Smooth muscle cell (in vitro differentiated cells): ENCODE measurements at regions not wholly inside any gene's neighbourhood (a gene's known extent, or its start where the extent isn't known, plus 50 kb on each side); places are given as distances from the start of the nearest gene placed in this dataset.
"Not testable (repeated sequence)": the region's sequence is repeated elsewhere in the genome, so short reads cannot be mapped to it uniquely, and the experiment has no call there.

Experiments used
- DNase-seq: peaks from one replicate; lab custom pipeline; 2025; ENCODE audit not compliant: unreplicated experiment; lab: John Stamatoyannopoulos, UW
- H2AFZ ChIP-seq: fragments of 200-600 bp; sonication (generic); 2 replicates; pipeline ENCODE4 v1.6.0; 2016; ENCODE audit warnings: antibody characterized with exemption, low read depth, mild to moderate bottlenecking
- H3F3A ChIP-seq: fragments of 200-600 bp; sonication (generic); 2 replicates; pipeline ENCODE4 v1.6.0; 2017; ENCODE audit warnings: antibody characterized with exemption, low read depth
- H3K27ac ChIP-seq: fragments of 200-600 bp; sonication (generic); 2 replicates; pipeline ENCODE4 v1.5.1; 2016; ENCODE audit warnings: low read depth, mild to moderate bottlenecking
- H3K27me3 ChIP-seq: fragments of 200-600 bp; sonication (generic); 2 replicates; pipeline ENCODE4 v1.6.1; 2016; ENCODE audit warnings: low read depth, mild to moderate bottlenecking
- H3K36me3 ChIP-seq: fragments of 200-600 bp; sonication (generic); 2 replicates; pipeline ENCODE4 v1.5.1; 2016; ENCODE audit warnings: low read depth
- H3K4me1 ChIP-seq: fragments of 200-600 bp; sonication (generic); 2 replicates; pipeline ENCODE4 v1.5.1; 2016; ENCODE audit warnings: low read depth
- H3K4me2 ChIP-seq: fragments of 200-600 bp; sonication (generic); 2 replicates; pipeline ENCODE4 v1.6.0; 2016; ENCODE audit warnings: mild to moderate bottlenecking
- H3K4me3 ChIP-seq: fragments of 200-600 bp; sonication (generic); 2 replicates; pipeline ENCODE4 v1.5.1; 2016; ENCODE audit warnings: mild to moderate bottlenecking
- H3K79me2 ChIP-seq: fragments of 200-600 bp; sonication (generic); 2 replicates; pipeline ENCODE4 v1.6.0; 2016; ENCODE audit warnings: low read depth, mild to moderate bottlenecking
- H3K9ac ChIP-seq: fragments of 200-600 bp; sonication (generic); 2 replicates; pipeline ENCODE4 v1.6.0; 2016; ENCODE audit warnings: low read depth
- H3K9me3 ChIP-seq: fragments of 200-600 bp; sonication (generic); replicated peaks from 2 replicates; pipeline ENCODE4 v1.5.1; 2016; ENCODE audit warnings: low read depth
- H4K20me1 ChIP-seq: fragments of 200-600 bp; sonication (generic); 2 replicates; pipeline ENCODE4 v1.6.0; 2016; ENCODE audit warnings: low read depth
- CTCF ChIP-seq: fragments of 200-600 bp; sonication (generic); IDR thresholded peaks from 2 replicates; pipeline ENCODE4 v1.5.1; 2017; ENCODE audit warnings: borderline replicate concordance, mild to moderate bottlenecking, antibody characterized with exemption; ENCODE audit not compliant: insufficient read depth, poor library complexity, severe bottlenecking
- WGBS: methylation state at CpG from one replicate; pipeline ENCODE4 v1.1.7; 2016; ENCODE audit warnings: low lambda C conversion rate; 5-methylcytosine and 5-hydroxymethylcytosine counted together

- Histone ChIP-seq H3K4me3 (no peak overlapping the region), H3K9ac (no peak overlapping the region), H3F3A (peaks cover 5% of the 10 kb centered on the region), H3K79me2 (no peaks in the 10 kb centered on the region), H3K36me3 (no peaks in the 10 kb centered on the region), H4K20me1 (no peaks in the 10 kb centered on the region), H3K4me2 (peak overlapping the region; percentile 42), H3K27me3 (no peaks in the 10 kb centered on the region), H3K27ac (peak overlapping the region; percentile 37), H2AFZ (no peak overlapping the region), H3K9me3 (no peaks in the 10 kb centered on the region), H3K4me1 (no peaks in the 10 kb centered on the region)
- no peak for TF ChIP-seq CTCF
- no peak for DNase-seq
These were observed 79.0 kb downstream of the ANKEF1 start for GRCh38 chr20:10113746-10114145.

- Histone ChIP-seq H3K9me3 (no peaks in the 10 kb centered on the region), H3K27me3 (no peaks in the 10 kb centered on the region), H2AFZ (no peak overlapping the region), H3F3A (peaks cover 5% of the 10 kb centered on the region), H4K20me1 (no peaks in the 10 kb centered on the region), H3K27ac (peak overlapping the region; percentile 37), H3K36me3 (no peaks in the 10 kb centered on the region), H3K4me3 (no peak overlapping the region), H3K4me2 (peak overlapping the region; percentile 42), H3K9ac (no peak overlapping the region), H3K79me2 (no peaks in the 10 kb centered on the region), H3K4me1 (no peaks in the 10 kb centered on the region)
- no peak for DNase-seq
- TF ChIP-seq CTCF = no peak
These were observed 79.8 kb downstream of the ANKEF1 start for GRCh38 chr20:10114598-10114997.

- Histone ChIP-seq H3K4me2 (peak overlapping the region; percentile 20), H3K4me3 (no peak overlapping the region), H3K79me2 (no peaks in the 10 kb centered on the region), H3K27ac (no peak overlapping the region), H4K20me1 (no peaks in the 10 kb centered on the region), H3K9ac (no peak overlapping the region), H3K27me3 (no peaks in the 10 kb centered on the region), H3K4me1 (no peaks in the 10 kb centered on the region), H2AFZ (no peak overlapping the region), H3K9me3 (no peaks in the 10 kb centered on the region), H3F3A (peaks cover 5% of the 10 kb centered on the region), H3K36me3 (no peaks in the 10 kb centered on the region)
- no peak for DNase-seq
- WGBS = 25% methylated on average over 1 of the region's 1 CpG
- no peak for TF ChIP-seq CTCF
These were observed 80.2 kb downstream of the ANKEF1 start for GRCh38 chr20:10115021-10115420.

- H3F3A ChIP-seq = peaks cover 3% of the 10 kb centered on the region
- H3K9ac ChIP-seq = no peak overlapping the region
- no peak for TF ChIP-seq CTCF
- peak overlapping the region; percentile 52 for H3K27ac ChIP-seq
- no peaks in the 10 kb centered on the region for H3K36me3 ChIP-seq
- no peaks in the 10 kb centered on the region for H3K9me3 ChIP-seq
- H3K4me3 ChIP-seq = no peak overlapping the region
- no peaks in the 10 kb centered on the region for H3K27me3 ChIP-seq
- no peaks in the 10 kb centered on the region for H3K79me2 ChIP-seq
- peak overlapping the region; percentile 5 for H2AFZ ChIP-seq
- no peaks in the 10 kb centered on the region for H4K20me1 ChIP-seq
- no peak for DNase-seq
- no peaks in the 10 kb centered on the region for H3K4me1 ChIP-seq
- H3K4me2 ChIP-seq = no peak overlapping the region
- WGBS = 63% methylated on average over 3 of the region's 3 CpGs
These were observed 84.5 kb downstream of the ANKEF1 start for GRCh38 chr20:10119336-10119735.

GRCh38 chr20:10124883-10125282 lies 90.1 kb downstream of the ANKEF1 start:
- H3K4me2 ChIP-seq, H3K27me3 ChIP-seq, H3K36me3 ChIP-seq, H4K20me1 ChIP-seq, H3F3A ChIP-seq, H2AFZ ChIP-seq, H3K4me1 ChIP-seq, DNase-seq, H3K27ac ChIP-seq, H3K9ac ChIP-seq, H3K79me2 ChIP-seq, H3K4me3 ChIP-seq, H3K9me3 ChIP-seq: not testable (repeated sequence)
- 94% methylated on average over 3 of the region's 3 CpGs for WGBS
